GM12878 (cell line): ENCODE measurements at regions not wholly inside any gene's neighbourhood (a gene's known extent, or its start where the extent isn't known, plus 50 kb on each side); places are given as distances from the start of the nearest gene placed in this dataset.

ENCODE experiments used
- CBX5 ChIP-seq: sonication (generic); IDR thresholded peaks from 2 replicates; pipeline ENCODE4 v1.6.1; 2016; ENCODE audit warnings: low read depth, moderate library complexity, mild to moderate bottlenecking, inconsistent platforms
- EZH2 ChIP-seq: IDR thresholded peaks from 2 replicates; pipeline ENCODE4 v1.6.1; 2012; ENCODE audit warnings: low read depth, mild to moderate bottlenecking, control low read depth, inconsistent platforms, low read length, borderline replicate concordance; ENCODE audit not compliant: control insufficient read depth
- HDAC2 ChIP-seq: fragments of 200-600 bp; sonication (generic); IDR thresholded peaks from 2 replicates; pipeline ENCODE4 v1.6.1; 2017
- KDM1A ChIP-seq: fragments of 200-600 bp; sonication (generic); IDR thresholded peaks from 2 replicates; pipeline ENCODE4 v1.6.1; 2016; ENCODE audit warnings: borderline replicate concordance
- NFXL1 ChIP-seq: fragments of 450-650 bp; IDR thresholded peaks from 2 replicates; pipeline ENCODE4 v1.6.1; 2017; ENCODE audit warnings: antibody characterized with exemption, mild to moderate bottlenecking, borderline replicate concordance
- NR2C2 ChIP-seq: IDR thresholded peaks from 2 replicates; pipeline ENCODE4 v1.6.1; 2011; ENCODE audit warnings: borderline replicate concordance, low read depth; ENCODE audit not compliant: control insufficient read depth, insufficient read length
- TF ChIP-seq, protein P1 (sequence below), 3 experiments: IDR thresholded peaks in 2 of 3; conservative IDR thresholded peaks in 1 of 3; 2 replicates each; pipeline ENCODE4 v1.5.1; 2011; ENCODE audit warnings: low read depth in 3 of 3, low read length in 3 of 3, mild to moderate bottlenecking in 3 of 3, control low read depth in 2 of 3, moderate library complexity in 2 of 3, inconsistent platforms in 1 of 3, mixed read lengths in 1 of 3; ENCODE audit not compliant: control insufficient read depth in 2 of 3, insufficient read depth in 1 of 3; ENCODE audit errors: extremely low read depth in 1 of 3

DNA sequence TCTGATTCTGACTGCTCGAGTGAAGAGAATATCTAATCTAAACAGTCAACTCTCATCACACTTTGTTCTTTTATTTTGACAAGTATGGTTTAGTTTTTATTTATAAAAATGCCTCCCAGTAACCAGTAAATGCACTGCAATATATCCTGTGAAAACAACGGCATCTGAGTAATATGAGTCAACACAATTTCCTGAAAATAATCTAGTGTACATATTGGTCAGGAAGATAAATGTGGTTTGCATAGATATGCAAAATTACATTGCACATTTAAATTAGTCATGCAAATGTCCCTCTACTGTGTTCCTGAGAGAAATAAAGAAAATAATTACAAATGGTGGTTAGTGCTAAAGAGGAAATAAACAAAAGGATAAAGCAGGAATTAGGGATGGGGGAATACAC lies 1190.7 kb upstream of the SEL1L start:
- TF ChIP-seq KDM1A (no peak), EZH2 (no peak), NFXL1 (no peak), CBX5 (no peak), HDAC2 (no peak), NR2C2 (no peak)
- TF ChIP-seq, protein P1, sequence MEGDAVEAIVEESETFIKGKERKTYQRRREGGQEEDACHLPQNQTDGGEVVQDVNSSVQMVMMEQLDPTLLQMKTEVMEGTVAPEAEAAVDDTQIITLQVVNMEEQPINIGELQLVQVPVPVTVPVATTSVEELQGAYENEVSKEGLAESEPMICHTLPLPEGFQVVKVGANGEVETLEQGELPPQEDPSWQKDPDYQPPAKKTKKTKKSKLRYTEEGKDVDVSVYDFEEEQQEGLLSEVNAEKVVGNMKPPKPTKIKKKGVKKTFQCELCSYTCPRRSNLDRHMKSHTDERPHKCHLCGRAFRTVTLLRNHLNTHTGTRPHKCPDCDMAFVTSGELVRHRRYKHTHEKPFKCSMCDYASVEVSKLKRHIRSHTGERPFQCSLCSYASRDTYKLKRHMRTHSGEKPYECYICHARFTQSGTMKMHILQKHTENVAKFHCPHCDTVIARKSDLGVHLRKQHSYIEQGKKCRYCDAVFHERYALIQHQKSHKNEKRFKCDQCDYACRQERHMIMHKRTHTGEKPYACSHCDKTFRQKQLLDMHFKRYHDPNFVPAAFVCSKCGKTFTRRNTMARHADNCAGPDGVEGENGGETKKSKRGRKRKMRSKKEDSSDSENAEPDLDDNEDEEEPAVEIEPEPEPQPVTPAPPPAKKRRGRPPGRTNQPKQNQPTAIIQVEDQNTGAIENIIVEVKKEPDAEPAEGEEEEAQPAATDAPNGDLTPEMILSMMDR (IDR thresholded peaks at IDR 0.05 in 2 of 3, conservative IDR thresholded peaks at IDR 0.05 in 1 of 3; ENCODE audit: control insufficient read depth in 2 of 3, extremely low read depth in 1 of 3, insufficient read depth in 1 of 3, low read depth in 3 of 3, low read length in 3 of 3) = no peak
